ENCODE measurements at regions not wholly inside any gene's neighbourhood (a gene's known extent, or its start where the extent isn't known, plus 50 kb on each side); places are given as distances from the start of the nearest gene placed in this dataset.
"Not testable (repeated sequence)": the region's sequence is repeated elsewhere in the genome, so short reads cannot be mapped to it uniquely, and the experiment has no call there.

DNA sequence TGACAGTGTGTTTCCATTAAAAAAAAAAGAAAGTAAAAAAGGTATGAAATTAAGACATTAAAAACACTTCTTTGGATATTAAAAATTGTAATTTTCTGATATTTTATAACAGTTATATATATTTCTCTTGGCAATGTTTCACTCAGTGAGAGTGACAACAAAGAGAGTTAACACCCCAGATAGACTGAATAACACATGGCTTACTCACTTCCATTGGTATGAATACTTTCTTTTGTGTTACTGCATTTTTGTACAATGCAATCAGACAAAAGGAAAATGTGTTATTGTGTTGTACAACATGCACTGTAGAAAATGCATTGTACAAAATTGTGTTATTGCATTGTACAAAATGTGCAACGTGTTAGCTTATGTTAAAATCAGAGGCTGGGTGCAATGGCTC is 676.6 kb upstream of the AMELY start:
- DNase-seq (ENCODE audit: low spot score), result not testable (repeated sequence)

DNA sequence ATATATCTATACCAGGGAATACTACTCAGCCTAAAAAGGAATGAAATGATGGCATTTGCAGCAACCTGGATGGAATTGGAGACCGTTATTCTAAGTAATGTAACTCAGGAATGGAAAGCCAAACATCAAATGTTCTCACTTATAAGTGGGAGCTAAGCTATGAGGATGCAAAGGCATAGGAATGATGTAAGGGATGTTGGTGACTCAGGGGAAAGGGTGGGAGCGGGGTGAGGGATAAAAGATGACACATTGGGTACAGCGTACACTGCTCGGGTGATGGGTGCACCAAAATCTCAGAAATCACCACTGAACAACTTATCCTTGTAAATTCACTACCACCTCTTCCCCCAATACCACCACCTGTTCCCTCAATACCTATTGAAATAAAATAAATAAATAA is 651.0 kb upstream of the AMELY start:
- DNase-seq (ENCODE audit: low spot score), result no peak

DNA sequence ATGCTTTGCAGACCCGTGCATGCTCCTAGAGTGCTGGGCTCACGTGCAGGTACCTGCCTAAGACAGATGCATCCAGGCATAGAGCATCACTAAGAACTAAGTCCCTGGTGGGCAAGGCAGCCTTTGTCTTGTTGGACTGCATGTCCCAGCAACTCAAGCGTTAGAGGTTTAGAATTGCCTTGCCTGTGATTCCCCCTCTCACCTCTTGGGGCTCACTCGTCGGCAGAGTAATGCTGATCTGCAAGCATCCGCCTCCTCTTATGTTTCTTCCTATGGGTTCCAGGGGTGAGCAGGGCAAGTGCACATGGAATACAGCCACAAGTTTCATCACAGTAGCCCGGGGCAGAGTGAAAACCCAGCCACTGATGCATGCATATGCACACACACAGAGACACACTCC is 646.1 kb upstream of the AMELY start:
- DNase-seq (ENCODE audit: low spot score), result no peak

DNA sequence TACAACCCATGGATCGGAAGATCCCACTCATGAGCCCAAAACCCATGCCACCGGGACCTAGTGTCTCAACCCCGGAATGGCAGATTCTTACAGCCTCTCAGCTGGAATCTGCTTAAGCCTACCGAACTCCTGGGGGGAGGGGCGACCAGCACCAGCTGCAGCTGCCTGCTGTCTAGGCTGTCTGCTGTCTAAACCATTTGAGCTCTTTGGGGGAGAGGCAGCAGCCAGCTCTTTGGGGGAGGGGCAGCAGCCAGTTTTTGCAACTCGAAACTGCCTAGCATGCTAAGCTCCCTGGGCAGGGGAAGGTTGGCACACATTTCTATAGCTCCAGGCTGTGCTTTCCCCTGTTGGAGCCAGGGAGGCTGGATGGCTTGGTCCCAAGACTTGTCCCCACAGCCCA is 643.5 kb upstream of the AMELY start:
- no peak for DNase-seq (ENCODE audit: low spot score)

DNA sequence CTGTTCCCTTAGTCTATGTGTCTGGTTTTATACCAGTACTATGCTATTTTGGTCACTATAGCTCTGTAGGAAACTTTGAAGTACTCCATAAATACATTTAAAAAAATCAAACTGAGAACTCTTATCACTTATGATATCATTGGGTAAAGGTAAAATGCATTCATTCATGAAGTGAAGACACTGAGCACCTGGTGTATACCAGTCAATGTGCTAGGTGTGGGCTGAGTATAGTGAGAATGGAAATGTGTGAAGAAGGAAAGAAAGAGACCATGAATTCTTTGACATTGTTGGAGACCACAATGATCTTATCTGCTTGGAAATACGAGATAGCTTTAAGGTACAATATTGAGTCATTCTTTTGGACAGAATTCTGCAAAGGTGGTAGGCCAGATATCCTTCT is 633.5 kb upstream of the AMELY start:
- no peak for DNase-seq (ENCODE audit: low spot score)

DNA sequence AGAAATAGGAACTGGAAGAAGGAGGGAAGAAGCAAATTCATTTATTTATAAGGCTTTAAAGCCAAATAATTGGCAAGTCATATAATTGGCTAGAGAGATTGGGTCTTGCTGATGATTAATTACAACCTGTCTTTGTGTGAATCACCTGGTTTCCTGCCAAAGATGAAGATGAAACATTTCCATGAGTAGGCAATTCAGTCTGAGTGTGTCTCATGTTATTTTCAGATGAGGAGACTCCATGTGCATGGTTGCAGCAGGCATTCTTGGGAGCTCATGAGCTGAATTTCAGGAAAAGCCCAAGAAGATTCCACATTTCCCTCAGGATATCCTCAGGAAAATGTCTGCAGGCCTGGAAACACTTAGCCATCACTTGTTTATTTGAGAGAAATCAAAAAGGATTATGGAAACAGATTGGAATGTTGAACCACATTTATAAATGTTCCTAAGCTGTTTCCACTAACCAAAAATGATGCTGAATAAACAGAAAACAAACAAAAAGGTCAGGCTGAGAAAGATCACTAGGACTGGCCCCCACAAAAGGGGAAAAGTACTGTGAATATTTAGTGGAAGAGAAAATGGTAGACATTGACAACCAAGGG is 632.7 kb upstream of the AMELY start:
- no peak for DNase-seq (ENCODE audit: low spot score)

DNA sequence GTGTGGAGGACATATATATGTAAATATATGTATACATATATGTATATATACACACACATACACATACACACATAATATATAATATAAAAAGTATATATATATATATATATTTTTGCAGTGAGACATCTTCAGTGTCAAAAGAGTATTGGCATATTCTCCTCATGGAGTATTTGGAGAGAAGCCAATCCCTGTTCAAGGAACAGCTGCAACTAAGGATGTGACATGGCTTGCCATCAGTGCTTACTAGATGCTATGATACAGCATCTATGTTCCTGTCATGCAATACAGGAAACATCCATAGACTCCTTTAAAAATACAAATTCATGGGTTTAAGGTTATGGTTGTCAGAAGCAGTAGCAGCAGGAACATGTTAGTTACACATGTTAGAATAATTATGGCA is 632.0 kb upstream of the AMELY start:
- DNase-seq (ENCODE audit: low spot score), result no peak

DNA sequence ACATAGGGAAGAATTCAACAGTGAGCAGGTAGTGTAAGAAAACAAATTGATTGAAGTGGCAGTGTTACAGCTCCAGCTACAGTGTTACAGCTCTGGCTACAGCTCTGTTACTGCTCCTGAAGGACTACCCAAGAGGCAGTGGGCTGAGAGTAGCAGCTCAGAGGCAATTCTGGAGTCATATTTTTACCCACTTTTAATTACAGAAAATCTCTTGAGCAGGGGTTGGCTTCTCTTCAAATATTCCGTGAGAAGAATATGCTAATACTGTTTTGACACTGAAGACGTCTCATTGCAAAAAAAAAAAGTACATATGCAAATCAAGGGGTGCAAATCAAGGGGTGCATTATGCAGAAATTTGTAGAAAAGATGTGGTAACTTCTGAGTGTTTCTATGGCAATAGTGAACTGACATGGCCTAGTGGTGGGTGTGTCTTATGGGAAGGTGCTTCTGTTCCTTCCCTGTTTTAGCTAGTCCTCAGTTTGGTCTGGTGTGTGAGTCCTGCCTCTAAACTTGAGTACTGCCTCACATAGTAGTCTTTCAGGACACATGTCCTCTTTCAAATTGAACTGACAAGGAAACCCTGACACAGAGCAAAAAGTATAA is 630.8 kb upstream of the AMELY start:
- DNase-seq (ENCODE audit: low spot score), result no peak

DNA sequence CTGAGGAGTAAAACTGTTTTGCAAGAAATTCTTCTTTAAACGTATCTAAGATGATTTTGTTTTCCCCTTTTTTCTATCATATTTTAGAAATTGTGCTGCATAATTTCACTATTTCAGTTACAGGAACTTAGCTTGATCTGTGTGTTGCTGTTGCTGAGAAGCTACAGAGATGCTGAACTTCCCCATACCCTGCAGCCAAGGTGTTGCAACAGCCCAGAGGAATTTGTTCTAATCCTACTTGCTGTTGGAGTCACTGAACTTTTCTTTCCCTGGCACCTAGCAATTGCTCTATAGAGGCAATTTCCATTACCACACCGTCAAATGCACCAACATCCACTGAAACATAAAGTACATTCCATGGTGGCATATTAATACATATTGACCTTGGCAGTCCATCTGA is 617.8 kb upstream of the AMELY start:
- no peak for DNase-seq (ENCODE audit: low spot score)

DNA sequence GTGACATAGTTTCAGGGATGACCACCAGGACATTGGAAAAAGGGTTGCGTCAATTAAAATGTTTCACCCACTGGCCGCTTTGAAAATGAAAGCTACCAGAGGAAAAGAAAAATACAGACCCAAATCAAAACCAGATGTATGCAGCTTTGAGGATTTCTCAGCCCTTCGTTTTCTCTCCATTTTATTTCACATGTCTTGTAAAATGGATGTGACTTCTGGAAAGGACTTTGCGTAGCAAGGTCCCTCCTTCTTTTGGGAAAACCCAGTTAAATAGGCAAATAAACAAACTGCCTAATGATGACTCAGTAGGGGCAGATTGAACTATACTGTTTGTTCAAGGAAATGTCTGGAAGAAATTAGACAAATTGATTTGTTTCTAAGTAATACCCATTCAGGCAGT is 616.0 kb upstream of the AMELY start:
- DNase-seq (ENCODE audit: low spot score), result not testable (repeated sequence)

DNA sequence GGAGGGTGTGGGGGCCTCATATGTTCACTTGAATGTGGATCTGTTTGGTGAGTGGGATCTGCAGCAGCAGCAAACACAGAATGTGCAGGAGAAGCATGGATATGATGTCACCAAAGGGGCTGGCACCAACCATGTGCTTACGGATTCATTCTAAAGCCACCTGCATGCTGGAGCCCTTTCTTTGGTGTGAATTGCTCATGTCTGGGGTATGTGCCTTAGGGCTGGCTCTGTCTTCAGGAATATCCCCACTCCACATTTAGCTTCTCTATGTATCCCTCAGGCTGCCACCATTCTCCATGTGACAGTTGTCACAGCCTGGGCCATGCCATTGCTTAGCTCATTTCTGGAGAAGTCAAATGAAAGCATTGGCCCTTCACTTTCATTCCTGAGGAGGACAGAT is 606.8 kb upstream of the AMELY start:
- DNase-seq (ENCODE audit: low spot score), result no peak

DNA sequence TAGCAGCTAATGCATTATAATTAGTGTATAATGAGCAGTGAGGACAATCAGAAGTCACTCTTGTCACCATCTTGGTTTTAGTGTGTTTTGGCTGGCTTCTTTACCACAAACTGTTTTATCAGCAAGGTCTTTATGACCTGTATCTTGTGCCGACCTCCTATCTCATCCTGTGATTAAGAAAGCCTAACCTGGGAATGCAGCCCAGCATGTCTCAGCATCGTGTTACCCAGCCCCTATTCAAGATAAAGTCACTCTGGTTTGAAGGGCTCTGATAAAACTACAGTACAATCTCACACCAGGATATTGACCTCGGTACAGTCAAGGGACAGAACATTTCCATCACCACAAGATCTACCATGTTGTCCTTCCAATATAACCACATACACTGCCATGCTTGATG is 604.7 kb upstream of the AMELY start:
- DNase-seq (ENCODE audit: low spot score), result no peak

DNA sequence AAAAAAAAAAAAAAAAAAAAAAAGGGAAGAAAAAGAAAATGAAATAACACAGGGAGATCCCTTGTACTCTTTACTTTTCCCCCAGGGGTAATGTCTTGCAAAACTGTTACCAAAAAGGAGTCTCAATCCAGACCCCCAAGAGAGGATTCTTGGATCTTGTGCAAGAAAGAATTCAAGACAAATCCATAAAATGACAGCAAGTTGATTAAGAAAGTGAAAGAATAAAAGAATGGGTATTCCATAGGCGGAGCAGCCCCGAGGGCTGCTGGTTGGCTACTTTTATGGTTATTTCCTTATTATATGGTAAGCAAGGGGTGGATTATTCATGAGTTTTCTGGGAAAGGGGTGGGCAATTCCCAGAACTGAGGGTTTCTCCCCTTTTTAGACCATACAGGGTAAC is 604.3 kb upstream of the AMELY start:
- DNase-seq (ENCODE audit: low spot score), result no peak

DNA sequence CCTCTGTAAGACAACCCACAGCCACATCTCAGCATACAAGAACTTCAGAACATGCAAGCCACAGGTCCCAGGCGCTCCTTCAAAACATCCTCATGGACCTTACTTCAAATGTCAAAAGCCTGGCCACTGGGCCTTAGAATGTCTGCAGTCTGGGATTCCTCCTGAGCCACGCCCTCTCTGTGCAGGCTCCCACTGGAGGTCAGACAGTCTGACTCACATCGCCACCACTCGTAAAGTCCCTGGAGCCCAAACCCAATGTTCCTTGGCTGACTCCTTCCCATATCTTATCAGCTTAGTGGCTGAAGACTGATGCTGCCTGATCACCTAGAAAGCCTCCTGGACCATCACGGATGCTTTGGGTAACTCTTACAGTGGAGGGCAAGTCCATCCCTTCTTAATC is 591.3 kb upstream of the AMELY start:
- no peak for DNase-seq (ENCODE audit: low spot score)

DNA sequence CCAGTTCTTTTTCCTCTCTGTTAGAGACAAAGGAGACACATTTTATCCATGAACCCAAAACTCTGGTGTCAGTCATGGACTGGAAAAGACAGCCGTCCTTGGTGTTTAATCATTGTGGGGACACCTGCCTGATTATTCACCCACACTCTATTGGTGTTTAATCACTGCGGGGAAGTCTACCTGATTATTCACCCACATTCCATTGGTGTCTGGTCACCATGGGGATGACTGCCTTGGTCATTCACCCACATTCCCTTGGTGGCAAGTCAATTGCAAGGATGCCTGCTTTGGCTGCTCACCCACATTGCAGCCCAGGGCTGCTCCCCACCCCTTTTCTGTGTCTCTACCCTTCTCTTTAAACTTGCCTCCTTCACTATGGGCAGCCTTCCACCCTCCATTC is 589.7 kb upstream of the AMELY start:
- DNase-seq (ENCODE audit: low spot score), result no peak

DNA sequence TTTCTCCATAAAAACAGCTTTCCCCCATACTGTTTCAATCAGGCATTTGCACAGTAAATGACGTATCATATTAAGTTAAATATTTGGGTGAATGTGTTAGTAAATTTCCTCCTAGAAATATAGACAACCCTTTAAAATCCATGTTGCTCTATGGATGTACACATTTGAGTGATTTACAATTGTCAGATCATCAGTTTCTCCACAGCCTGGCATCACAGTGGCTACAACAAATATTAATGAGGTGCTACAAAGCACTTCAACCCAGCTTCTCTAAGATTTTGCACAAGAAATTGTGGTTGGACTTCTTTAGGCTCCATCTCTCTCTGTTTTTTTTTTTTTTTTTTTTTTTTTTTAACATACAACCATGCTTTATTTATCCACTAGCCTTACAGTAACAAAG is 584.4 kb upstream of the AMELY start:
- no peak for DNase-seq (ENCODE audit: low spot score)

DNA sequence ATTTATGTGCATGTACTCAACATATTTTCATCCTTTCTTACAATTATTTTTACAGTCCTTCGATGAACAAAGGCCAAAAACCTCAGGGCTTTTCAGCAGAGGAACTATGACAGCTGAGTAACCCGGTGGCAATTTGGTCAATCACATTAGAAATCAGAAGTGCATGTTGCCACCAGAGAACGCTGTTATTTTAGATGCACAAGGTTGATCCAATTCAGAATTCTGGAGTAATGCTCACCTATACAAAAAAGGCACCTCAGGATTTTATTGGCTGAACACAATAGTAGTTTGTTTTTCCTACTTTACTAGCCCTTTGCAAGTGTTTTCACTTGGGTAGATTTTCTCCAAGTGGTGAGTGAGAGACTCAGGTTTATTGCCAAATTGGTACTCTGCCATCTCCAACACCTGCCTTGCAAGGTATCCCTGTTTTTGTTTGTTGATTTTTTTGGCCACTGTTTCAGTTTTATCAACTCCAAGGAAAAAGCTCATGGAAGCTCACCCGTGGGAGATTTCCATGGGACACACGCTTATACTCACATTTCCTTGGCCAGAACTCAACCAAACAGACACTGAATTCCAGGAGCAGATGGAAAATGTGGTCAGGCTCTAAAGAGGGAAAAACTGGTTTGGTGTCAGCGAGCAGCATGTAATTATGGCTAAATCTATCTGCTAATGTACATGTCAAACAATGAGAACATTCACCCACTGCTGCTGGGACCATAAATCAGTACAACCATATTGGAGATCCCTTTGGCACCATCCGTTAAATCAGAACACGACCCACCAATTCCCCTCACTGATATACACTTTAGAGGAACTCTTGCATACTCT is 573.1 kb upstream of the AMELY start:
- not testable (repeated sequence) for DNase-seq (ENCODE audit: low spot score)

DNA sequence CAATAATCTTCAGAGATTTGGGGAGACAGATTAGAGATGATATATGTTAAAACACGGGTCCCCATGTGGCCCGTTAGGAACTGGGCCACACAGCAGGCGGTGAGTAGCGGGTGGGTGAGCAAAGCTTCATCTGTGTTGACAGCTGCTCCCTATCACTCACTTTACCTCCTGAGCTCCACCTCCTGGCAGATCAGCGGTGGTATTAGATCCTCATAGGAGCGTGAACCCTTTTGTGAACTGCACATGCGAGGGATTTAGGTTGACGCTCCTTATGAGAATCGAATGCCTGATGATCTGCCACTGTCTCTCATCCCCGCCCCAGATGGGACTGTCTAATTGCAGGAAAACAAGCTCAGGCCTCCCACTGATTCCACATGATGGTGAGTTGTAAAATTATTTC is 560.4 kb upstream of the AMELY start:
- DNase-seq (ENCODE audit: low spot score), result no peak

DNA sequence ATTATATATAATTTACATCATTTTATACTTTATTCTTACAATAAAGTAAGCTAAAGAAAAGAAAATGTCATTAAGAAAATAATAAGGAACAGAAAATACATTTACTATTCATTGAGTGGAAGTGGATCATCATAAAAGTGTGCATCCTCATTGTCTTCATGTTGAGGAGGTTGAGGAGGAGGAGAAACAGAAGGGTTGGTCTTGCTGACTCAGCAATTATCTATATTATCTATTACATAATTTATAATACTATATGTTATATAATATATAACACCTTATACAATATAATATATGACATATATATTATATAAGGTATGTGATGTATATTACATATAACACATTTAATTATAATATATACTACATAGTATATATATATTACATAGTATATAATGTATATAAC is 558.5 kb upstream of the AMELY start:
- no peak for DNase-seq (ENCODE audit: low spot score)

DNA sequence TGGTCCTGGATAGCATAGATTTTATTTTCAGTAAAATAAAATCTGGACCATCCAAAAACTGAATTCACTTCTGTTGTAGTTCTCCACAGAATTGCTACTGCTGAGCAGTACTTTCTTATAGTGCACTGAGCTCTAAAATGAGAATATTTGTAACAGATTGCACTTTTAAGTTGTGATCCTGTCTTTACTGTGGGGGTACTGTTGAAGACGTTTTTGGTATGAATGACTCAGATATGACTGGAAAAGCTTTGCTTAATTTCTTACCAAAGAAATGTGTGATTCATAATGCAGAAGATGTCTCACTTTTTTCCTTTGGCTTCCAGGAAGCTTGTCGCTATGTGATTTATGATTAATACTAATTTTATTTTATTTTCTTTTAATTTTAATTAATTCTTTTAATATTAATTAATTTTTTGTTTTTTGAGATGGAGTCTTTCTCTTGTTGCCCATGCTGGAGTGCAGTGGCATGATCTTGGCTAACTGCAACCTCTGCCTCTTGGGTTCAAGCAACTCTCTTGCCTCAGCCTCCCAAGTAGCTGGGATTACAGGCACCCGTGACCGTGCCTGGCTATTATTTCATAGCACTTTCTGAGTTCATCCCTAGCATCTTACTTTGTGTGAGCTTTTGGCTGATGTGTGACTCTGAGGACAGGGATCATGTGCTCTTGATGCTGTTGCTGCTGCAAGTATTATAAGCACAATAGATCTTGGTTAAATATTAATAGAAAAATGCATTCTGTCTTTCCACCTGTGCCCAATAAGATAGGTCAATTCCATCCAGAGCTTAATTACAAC is 557.6 kb upstream of the AMELY start:
- no peak for DNase-seq (ENCODE audit: low spot score)

DNA sequence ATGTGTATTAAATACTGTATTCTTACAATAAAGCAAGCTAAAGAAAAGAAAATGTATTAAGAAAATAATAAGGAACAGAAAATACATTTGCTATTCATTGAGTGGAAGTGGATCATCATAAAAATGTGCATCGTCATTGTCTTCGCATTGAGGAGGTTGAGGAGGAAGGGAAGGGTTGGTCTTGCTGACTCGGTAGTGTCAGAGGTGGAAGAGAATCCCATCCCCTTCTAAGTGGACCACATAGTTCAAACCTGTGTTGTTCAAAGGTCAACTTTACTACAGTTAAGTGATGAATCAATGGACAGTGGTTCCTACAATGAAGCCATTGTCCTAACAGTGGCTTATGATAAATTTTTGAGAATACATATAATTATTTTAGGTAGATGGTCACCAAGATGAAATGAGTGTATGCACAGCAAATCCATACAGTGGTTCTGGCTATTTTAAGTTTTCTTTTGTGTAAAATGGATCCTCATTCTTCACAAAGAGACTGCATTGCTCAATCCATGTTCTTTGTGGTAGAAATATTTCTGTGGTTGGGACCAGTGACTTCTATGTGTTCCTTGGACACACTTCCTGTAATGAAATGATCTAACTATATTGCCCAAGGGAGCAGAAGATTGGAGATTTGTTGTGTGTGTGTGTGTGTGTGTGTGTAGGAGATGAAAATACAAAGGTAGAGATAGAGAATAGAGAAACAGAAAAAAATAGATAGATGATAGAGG is 556.4 kb upstream of the AMELY start:
- DNase-seq (ENCODE audit: low spot score), result no peak

DNA sequence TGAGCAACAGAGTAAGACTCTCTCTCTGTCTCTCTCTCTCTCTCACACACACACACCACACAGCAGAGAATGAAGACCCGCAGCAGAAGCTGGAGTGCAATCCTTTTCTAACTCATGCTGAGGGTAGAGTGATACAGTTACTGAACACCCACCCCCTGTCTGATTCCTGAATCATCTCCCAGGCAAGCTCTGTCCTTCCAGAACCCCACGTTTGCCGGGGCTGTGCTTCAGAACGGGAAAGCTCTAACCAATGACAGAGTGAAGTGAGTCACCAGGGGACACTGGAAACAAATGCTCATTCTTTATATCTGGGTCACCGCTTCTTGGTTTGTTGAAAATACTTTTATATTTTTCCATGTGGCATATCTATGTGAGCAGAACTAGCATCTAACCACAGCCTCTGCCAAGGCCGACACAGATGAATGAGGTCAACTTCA is 553.7 kb upstream of the AMELY start:
- no peak for DNase-seq (ENCODE audit: low spot score)
